Kidney epithelial cell (primary cell): ENCODE measurements at regions not wholly inside any gene's neighbourhood (a gene's known extent, or its start where the extent isn't known, plus 50 kb on each side); places are given as distances from the start of the nearest gene placed in this dataset.

Experiments
- DNase-seq: peaks from one replicate; pipeline ENCODE4 v3.0.0-alpha.2; 2010; ENCODE audit warnings: low read depth
- H3K27me3 ChIP-seq: 2 replicates; pipeline ENCODE4 v1.6.0; 2011; ENCODE audit warnings: low read length; ENCODE audit not compliant: control insufficient read depth, insufficient read depth
- H3K36me3 ChIP-seq: 2 replicates; pipeline ENCODE4 v1.5.1; 2011; ENCODE audit warnings: low read length; ENCODE audit not compliant: control insufficient read depth, insufficient read depth
- H3K4me3 ChIP-seq: 2 replicates; pipeline ENCODE4 v1.5.1; 2011; ENCODE audit warnings: low read depth, mild to moderate bottlenecking, control low read depth, low read length
- TF ChIP-seq, protein P1 (sequence below): IDR thresholded peaks from 2 replicates; pipeline ENCODE4 v1.5.1; 2011; ENCODE audit warnings: mild to moderate bottlenecking, moderate library complexity, low read length, control low read depth, inconsistent platforms; ENCODE audit not compliant: insufficient read depth, poor library complexity, severe bottlenecking

DNA sequence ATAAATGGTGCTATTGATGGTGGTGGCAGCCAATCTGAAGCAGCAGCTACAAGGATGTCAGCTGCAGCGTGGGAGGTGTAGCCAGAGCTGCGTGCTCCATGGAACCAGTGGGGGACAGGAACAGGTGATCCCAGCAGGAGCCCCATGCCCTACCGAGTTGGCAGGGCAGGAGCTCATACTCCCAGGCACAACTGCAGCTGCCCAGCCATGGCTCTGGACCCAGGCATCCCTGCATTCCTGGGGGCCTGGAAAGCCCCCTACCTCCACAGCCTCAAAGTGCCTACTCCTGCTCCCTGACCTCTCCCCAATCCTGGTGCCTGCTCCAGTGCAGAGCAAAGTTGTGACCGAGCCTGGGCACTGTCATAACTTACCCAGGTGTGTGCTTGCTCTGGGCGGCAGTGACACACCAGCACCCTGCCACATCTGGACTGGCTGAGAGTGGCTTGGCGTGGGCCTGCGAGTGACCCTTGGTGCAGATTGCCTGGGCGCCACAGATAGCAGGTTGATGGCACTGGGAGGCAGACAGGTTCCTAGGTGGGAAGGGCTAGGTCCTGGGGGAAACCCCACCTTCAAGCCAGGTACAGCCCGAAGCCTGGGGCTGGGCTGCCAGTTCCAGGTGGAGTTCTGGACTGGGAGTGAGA, 101.1 kb downstream of the DCAF12L2 start:
- Histone ChIP-seq H3K4me3 (no peak overlapping the region), H3K27me3 (no peaks in the 10 kb centered on the region), H3K36me3 (no peaks in the 10 kb centered on the region)
- DNase-seq: no peak
- TF ChIP-seq, protein P1, sequence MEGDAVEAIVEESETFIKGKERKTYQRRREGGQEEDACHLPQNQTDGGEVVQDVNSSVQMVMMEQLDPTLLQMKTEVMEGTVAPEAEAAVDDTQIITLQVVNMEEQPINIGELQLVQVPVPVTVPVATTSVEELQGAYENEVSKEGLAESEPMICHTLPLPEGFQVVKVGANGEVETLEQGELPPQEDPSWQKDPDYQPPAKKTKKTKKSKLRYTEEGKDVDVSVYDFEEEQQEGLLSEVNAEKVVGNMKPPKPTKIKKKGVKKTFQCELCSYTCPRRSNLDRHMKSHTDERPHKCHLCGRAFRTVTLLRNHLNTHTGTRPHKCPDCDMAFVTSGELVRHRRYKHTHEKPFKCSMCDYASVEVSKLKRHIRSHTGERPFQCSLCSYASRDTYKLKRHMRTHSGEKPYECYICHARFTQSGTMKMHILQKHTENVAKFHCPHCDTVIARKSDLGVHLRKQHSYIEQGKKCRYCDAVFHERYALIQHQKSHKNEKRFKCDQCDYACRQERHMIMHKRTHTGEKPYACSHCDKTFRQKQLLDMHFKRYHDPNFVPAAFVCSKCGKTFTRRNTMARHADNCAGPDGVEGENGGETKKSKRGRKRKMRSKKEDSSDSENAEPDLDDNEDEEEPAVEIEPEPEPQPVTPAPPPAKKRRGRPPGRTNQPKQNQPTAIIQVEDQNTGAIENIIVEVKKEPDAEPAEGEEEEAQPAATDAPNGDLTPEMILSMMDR: no peak

DNA sequence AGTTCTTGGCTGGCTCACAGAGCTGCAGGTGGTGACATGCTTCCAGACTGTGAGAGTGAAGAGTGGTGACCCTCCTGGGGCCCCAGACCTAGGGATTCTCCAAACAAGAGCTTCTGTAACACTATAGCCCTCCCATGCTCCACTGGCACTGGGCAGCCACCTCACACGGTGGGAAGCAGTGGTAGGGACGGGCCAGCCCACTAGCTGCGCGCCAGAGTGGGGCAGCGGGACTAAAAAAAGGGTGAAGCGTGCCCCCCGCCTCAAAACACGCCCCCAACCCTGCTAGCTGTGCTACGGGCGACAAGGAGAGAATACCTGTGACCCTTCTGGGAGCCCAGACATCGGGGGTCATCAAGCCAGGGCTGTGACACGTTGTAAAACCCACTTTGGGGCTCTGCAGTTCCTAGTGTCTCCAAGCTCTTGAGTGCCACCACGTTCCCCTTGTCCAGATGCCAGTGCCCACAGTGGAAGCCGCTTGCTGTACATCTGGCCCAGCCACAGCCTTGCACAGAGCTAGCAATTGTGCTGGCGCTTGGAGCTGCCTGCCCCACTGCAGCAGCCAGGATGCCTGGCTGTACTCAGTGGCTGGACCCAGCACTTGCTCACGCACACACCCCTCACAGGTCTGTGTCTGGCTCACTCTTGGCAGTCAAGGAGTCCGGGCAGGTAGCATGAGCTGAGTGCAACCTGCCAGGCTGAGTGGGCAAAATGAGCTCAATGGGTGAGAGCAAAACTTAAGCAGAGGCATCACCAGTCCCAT, 100.0 kb downstream of the DCAF12L2 start:
- no peaks in the 10 kb centered on the region for H3K27me3 ChIP-seq
- no peaks in the 10 kb centered on the region for H3K36me3 ChIP-seq
- no peak for DNase-seq
- H3K4me3 ChIP-seq: no peak overlapping the region
- TF ChIP-seq, protein P1: no peak
